ENCODE measurements at regions not wholly inside any gene's neighbourhood (a gene's known extent, or its start where the extent isn't known, plus 50 kb on each side); places are given as distances from the start of the nearest gene placed in this dataset.

GRCh38 chr14:29465095-29465494 lies 462.6 kb downstream of the PRKD1 start:
- Histone ChIP-seq H3K36me3 (ENCODE audit: control insufficient read depth in 2 of 4, insufficient read depth in 4 of 4, low read length in 3 of 4) (no peaks in the 10 kb centered on the region), H3K9ac (replicated peaks in 1 of 4; ENCODE audit: extremely low read depth in 1 of 4, low read depth in 3 of 4, low read length in 3 of 4) (no peak overlapping the region), H4K5ac (ENCODE audit: insufficient read length, low read depth, low read length) (no peak overlapping the region), H3K79me1 (ENCODE audit: low read depth, low read length) (no peaks in the 10 kb centered on the region), H4K8ac (ENCODE audit: extremely low read depth, insufficient read depth, low read length) (no peak overlapping the region), H3K4me3 (ENCODE audit: extremely low read depth in 1 of 4, insufficient read depth in 2 of 4, low read depth in 3 of 4, low read length in 4 of 4) (no peak overlapping the region), H3K4ac (replicated peaks; ENCODE audit: insufficient read length, low read depth, low read length) (no peak overlapping the region), H3K27me3 (replicated peaks in 1 of 4; ENCODE audit: control insufficient read depth in 3 of 4, extremely low read depth in 1 of 4, insufficient read depth in 3 of 4, low read length in 3 of 4) (no peaks in the 10 kb centered on the region), H2BK20ac (ENCODE audit: low read length) (no peak overlapping the region), H3K14ac (ENCODE audit: insufficient read length) (no peak overlapping the region), H2AK5ac (ENCODE audit: low read depth, low read length) (no peak overlapping the region), H3K23me2 (ENCODE audit: low read depth, low read length) (no peaks in the 10 kb centered on the region), H3K9me3 (ENCODE audit: insufficient read depth in 2 of 2, low read depth in 1 of 2, low read length in 1 of 2) (no peaks in the 10 kb centered on the region), H3K23ac (ENCODE audit: insufficient read length) (no peak overlapping the region), H3K4me1 (replicated peaks in 1 of 4; ENCODE audit: control insufficient read depth in 3 of 4, insufficient read depth in 4 of 4, low read length in 3 of 4) (no peaks in the 10 kb centered on the region), H2BK120ac (replicated peaks; ENCODE audit: low read depth, low read length) (no peak overlapping the region), H3K18ac (ENCODE audit: extremely low read depth, low read length) (no peak overlapping the region), H3K27ac (ENCODE audit: low read depth, low read length) (no peak overlapping the region), H3K56ac (replicated peaks; ENCODE audit: insufficient read length, low read depth, low read length) (no peak overlapping the region), H4K91ac (replicated peaks; ENCODE audit: insufficient read length, low read length) (no peak overlapping the region), H2BK5ac (ENCODE audit: low read depth, low read length) (no peak overlapping the region), H4K20me1 (replicated peaks in 1 of 2; ENCODE audit: control insufficient read depth in 1 of 2, insufficient read depth in 2 of 2, low read length in 2 of 2) (no peaks in the 10 kb centered on the region), H2AFZ (ENCODE audit: low read length) (no peak overlapping the region), H2BK12ac (ENCODE audit: low read depth, low read length) (no peak overlapping the region), H3K79me2 (ENCODE audit: control insufficient read depth in 1 of 2, insufficient read depth in 2 of 2, low read length in 2 of 2) (no peaks in the 10 kb centered on the region), H3K4me2 (ENCODE audit: insufficient read depth in 1 of 2, low read depth in 2 of 2, low read length in 2 of 2) (no peak overlapping the region), H2BK15ac (ENCODE audit: low read length) (no peak overlapping the region)
- CTCF ChIA-PET (ENCODE audit: partially characterized antibody) = interaction anchor here (1.1 to 2.1 kb wide), 2 partner anchors 11 to 691 kb away, joined by 5 to 8 read pairs; no protein-coding TSS in a partner anchor
- POLR2A ChIA-PET (ENCODE audit: partially characterized antibody) = no interaction called here
- DNase-seq (ENCODE audit: low read depth in 1 of 2, low spot score in 2 of 2) (no peak), FAIRE-seq (no peak)
- WGBS, 2 experiments (ENCODE audit: extremely low coverage in 1 of 2, insufficient coverage in 1 of 2, insufficient read length in 1 of 2, insufficient replicate concordance in 2 of 2, low coverage in 1 of 2, low lambda C conversion rate in 2 of 2, missing lambda C conversion rate in 1 of 2) = 97% methylated on average over 2 of the region's 2 CpGs; no CpG with 5 or more reads in 1 of the 2 experiments
- no peak for TF ChIP-seq SIRT6 (IDR thresholded peaks at IDR 0.05; ENCODE audit: low read length)
- TF ChIP-seq SP1 (IDR thresholded peaks at IDR 0.05; ENCODE audit: low read depth, low read length) = no peak
- no peak for TF ChIP-seq CHD1 (IDR thresholded peaks at IDR 0.05; ENCODE audit: low read depth, low read length)
- TF ChIP-seq BACH1 (IDR thresholded peaks at IDR 0.05; ENCODE audit: low read length) = no peak
- TF ChIP-seq TAF7 (optimal IDR thresholded peaks at IDR 0.05; ENCODE audit: borderline replicate concordance, low read depth, low read length) = no peak
- TF ChIP-seq NANOG (IDR thresholded peaks at IDR 0.05; ENCODE audit: insufficient read depth, low read depth, low read length, poor library complexity, severe bottlenecking) = no peak
- no peak for TF ChIP-seq SAP30 (IDR thresholded peaks at IDR 0.05; ENCODE audit: insufficient read depth, insufficient replicate concordance, low read length)
- no peak for TF ChIP-seq CTCF (IDR thresholded peaks at IDR 0.05; ENCODE audit: control extremely low read depth in 1 of 3, insufficient read depth in 1 of 3, low read depth in 1 of 3, low read length in 3 of 3)
